GM19467 (cell line): ENCODE measurements at regions not wholly inside any gene's neighbourhood (a gene's known extent, or its start where the extent isn't known, plus 50 kb on each side); places are given as distances from the start of the nearest gene placed in this dataset.
"Not testable (repeated sequence)": the region's sequence is repeated elsewhere in the genome, so short reads cannot be mapped to it uniquely, and the experiment has no call there.

Experiments
- ATAC-seq: cut with Tn5 transposase; IDR thresholded peaks from one replicate; pipeline ENCODE4 v1.9.1; 2021; ENCODE audit warnings: mild to moderate bottlenecking, moderate library complexity; ENCODE audit not compliant: unreplicated experiment

GRCh38 chr4:159029481-159029880, 73.4 kb upstream of the RAPGEF2 start:
- no peak for ATAC-seq

- not testable (repeated sequence) for ATAC-seq
Measured at GRCh38 chr4:159030297-159030696, 72.6 kb upstream of the RAPGEF2 start.

- no peak for ATAC-seq
Measured at GRCh38 chr4:159035570-159035969, 67.3 kb upstream of the RAPGEF2 start.

- no peak for ATAC-seq
Measured at GRCh38 chr4:159038536-159038935, 64.3 kb upstream of the RAPGEF2 start.

- ATAC-seq: no peak
Measured at GRCh38 chr4:159041054-159042034, 61.5 kb upstream of the RAPGEF2 start.

GRCh38 chr4:159042097-159042605, 60.7 kb upstream of the RAPGEF2 start:
- ATAC-seq: no peak

- ATAC-seq: no peak
Measured at GRCh38 chr4:159042868-159043267, 60.0 kb upstream of the RAPGEF2 start.

GRCh38 chr4:159043861-159044260, 59.0 kb upstream of the RAPGEF2 start:
- no peak for ATAC-seq

GRCh38 chr4:159045321-159045720, 57.6 kb upstream of the RAPGEF2 start:
- no peak for ATAC-seq

GRCh38 chr4:159046683-159047082, 56.2 kb upstream of the RAPGEF2 start:
- no peak for ATAC-seq

GRCh38 chr4:159047478-159048165, 55.3 kb upstream of the RAPGEF2 start:
- ATAC-seq: no peak

- no peak for ATAC-seq
Measured at GRCh38 chr4:159048166-159048886, 54.6 kb upstream of the RAPGEF2 start.

GRCh38 chr4:159049780-159050375, 53.0 kb upstream of the RAPGEF2 start:
- ATAC-seq: no peak

GRCh38 chr4:159051245-159052071, 51.4 kb upstream of the RAPGEF2 start:
- peak; percentile 87 for ATAC-seq

GRCh38 chr4:159052315-159052714, 50.6 kb upstream of the RAPGEF2 start:
- ATAC-seq: peak; percentile 46
